ENCODE measurements at regions not wholly inside any gene's neighbourhood (a gene's known extent, or its start where the extent isn't known, plus 50 kb on each side); places are given as distances from the start of the nearest gene placed in this dataset.
A peak's percentile ranks its signal among the peaks of the same experiment; 100 is the strongest.

GRCh38 chr11:13208921-13209320, 68.7 kb upstream of the BMAL1 start:
- H3K4me1 ChIP-seq: peaks cover 0 to 5% (median 0%) of the 10 kb centered on the region in 4 donors
- H3K36me3 ChIP-seq: no peaks in the 10 kb centered on the region
- no peaks in the 10 kb centered on the region for H3K9me3 ChIP-seq
- H3K4me3 ChIP-seq: no peak overlapping the region
- TF ChIP-seq, protein P1, sequence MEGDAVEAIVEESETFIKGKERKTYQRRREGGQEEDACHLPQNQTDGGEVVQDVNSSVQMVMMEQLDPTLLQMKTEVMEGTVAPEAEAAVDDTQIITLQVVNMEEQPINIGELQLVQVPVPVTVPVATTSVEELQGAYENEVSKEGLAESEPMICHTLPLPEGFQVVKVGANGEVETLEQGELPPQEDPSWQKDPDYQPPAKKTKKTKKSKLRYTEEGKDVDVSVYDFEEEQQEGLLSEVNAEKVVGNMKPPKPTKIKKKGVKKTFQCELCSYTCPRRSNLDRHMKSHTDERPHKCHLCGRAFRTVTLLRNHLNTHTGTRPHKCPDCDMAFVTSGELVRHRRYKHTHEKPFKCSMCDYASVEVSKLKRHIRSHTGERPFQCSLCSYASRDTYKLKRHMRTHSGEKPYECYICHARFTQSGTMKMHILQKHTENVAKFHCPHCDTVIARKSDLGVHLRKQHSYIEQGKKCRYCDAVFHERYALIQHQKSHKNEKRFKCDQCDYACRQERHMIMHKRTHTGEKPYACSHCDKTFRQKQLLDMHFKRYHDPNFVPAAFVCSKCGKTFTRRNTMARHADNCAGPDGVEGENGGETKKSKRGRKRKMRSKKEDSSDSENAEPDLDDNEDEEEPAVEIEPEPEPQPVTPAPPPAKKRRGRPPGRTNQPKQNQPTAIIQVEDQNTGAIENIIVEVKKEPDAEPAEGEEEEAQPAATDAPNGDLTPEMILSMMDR (IDR thresholded peaks at IDR 0.05): no peak
- intact Hi-C loops (cut with DNase I; ENCODE audit: low total_unique reads): loop anchor here (10.0 kb wide), 2 partner anchors 66 to 256 kb away; partner anchors contain the start of genes BMAL1 and BTBD10
- no peaks in the 10 kb centered on the region for H3K27me3 ChIP-seq
- H3K27ac ChIP-seq: no peak overlapping the region
- DNase-seq: no peak

GRCh38 chr11:13209379-13209778, 68.2 kb upstream of the BMAL1 start:
- peaks cover 0 to 5% (median 0%) of the 10 kb centered on the region in 4 donors for H3K4me1 ChIP-seq
- no peaks in the 10 kb centered on the region for H3K9me3 ChIP-seq
- H3K27me3 ChIP-seq: no peaks in the 10 kb centered on the region
- TF ChIP-seq, protein P1 (IDR thresholded peaks at IDR 0.05): no peak
- no peak overlapping the region for H3K4me3 ChIP-seq
- no peak for DNase-seq
- intact Hi-C loops (cut with DNase I; ENCODE audit: low total_unique reads): loop anchor here (10.0 kb wide), 2 partner anchors 65 to 255 kb away; partner anchors contain the start of genes BMAL1 and BTBD10
- no peaks in the 10 kb centered on the region for H3K36me3 ChIP-seq
- no peak overlapping the region for H3K27ac ChIP-seq

GRCh38 chr11:13210424-13210823, 67.2 kb upstream of the BMAL1 start:
- no peaks in the 10 kb centered on the region for H3K27me3 ChIP-seq
- DNase-seq: peak; percentile 62 to 73
- TF ChIP-seq, protein P1 (IDR thresholded peaks at IDR 0.05): peak; percentile 60 to 78

DNA sequence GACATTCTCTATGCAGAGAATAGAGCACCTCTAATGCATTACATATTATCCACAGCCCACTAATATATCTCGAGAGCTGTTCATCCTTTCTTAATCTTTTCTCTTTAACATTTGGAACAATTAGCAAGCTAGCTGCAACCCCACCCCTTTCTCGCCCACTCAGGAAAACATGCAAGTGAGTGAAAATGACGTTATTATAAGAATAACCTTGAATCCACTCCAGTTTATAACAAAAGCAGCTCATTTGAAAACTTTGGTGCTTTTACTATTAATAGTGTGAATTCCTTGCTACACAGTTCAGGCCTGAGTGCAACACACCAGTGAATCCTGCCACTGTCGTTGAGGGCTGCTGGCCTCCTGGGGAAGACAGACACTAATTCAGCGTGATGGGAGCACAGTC, 63.3 kb upstream of the BMAL1 start:
- H3K27ac ChIP-seq: no peak overlapping the region
- H3K4me3 ChIP-seq: no peak overlapping the region
- intact Hi-C loops (cut with DNase I; ENCODE audit: low total_unique reads): loop anchor here (5.0 kb wide), 1 partner anchor 128 kb away; no protein-coding TSS in a partner anchor
- H3K9me3 ChIP-seq: no peaks in the 10 kb centered on the region
- TF ChIP-seq, protein P1 (IDR thresholded peaks at IDR 0.05): no peak
- H3K36me3 ChIP-seq: no peaks in the 10 kb centered on the region
- peaks cover 0 to 6% (median 0%) of the 10 kb centered on the region in 4 donors for H3K4me1 ChIP-seq
- H3K27me3 ChIP-seq: no peaks in the 10 kb centered on the region
- DNase-seq: no peak

More at GRCh38 chr11:13210424-13210823, 67.2 kb upstream of the BMAL1 start:
- Histone ChIP-seq H3K36me3 (no peaks in the 10 kb centered on the region), H3K4me3 (no peak overlapping the region), H3K27ac (no peak overlapping the region), H3K9me3 (no peaks in the 10 kb centered on the region), H3K4me1 (peaks cover 0 to 5% (median 0%) of the 10 kb centered on the region in 4 donors)
- intact Hi-C loops (cut with DNase I; ENCODE audit: low total_unique reads): loop anchor here (5.0 kb wide), 1 partner anchor 132 kb away; no protein-coding TSS in a partner anchor

DNA sequence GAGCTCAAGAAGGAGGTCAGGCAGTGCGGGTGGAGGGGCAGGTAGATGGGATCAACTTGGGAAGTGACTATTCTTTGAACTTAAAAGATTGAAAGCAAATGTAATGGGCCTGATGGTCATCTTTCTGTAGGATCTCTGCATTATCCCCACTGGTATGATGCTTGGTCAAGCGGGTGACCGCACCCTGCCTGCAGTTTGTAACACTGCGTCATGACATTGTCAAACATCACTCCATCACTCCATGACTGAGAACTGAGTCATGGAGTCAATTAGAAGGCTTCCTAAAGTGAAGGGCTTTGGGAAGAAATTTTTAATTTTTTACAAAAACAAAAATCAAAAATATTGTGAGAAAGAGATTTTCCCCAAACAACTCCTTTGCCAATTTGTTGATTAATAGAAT, 62.4 kb upstream of the BMAL1 start:
- H3K9me3 ChIP-seq: no peaks in the 10 kb centered on the region
- H3K36me3 ChIP-seq: no peaks in the 10 kb centered on the region
- H3K4me3 ChIP-seq: no peak overlapping the region
- DNase-seq: no peak
- intact Hi-C loops (cut with DNase I; ENCODE audit: low total_unique reads): no loop called here
- H3K27ac ChIP-seq: no peak overlapping the region
- no peaks in the 10 kb centered on the region for H3K27me3 ChIP-seq
- TF ChIP-seq, protein P1 (IDR thresholded peaks at IDR 0.05): no peak
- peaks cover 0 to 6% (median 0%) of the 10 kb centered on the region in 4 donors for H3K4me1 ChIP-seq
